ENCODE measurements at regions not wholly inside any gene's neighbourhood (a gene's known extent, or its start where the extent isn't known, plus 50 kb on each side); places are given as distances from the start of the nearest gene placed in this dataset.

DNA sequence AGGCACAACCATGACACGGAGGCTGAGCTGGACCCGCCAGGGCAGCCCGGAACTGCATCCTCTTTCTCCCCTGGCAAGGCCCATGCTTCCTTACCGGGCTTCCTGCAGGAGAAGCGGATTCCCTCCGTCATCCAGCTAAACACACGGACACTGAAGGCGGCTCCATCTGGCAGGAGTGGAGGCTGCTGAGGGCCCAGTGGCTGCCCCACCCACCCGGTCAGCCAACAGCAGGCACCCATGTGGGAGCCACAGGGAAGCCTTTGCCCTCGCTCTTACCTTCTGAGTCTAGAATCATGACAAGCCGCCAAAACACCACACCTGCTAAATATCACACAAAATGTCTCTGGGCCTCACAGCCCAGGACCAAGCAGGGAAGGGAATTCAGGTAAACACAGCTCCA is 321.6 kb upstream of the RNF32 start:
- DNase-seq = no peak
- Histone ChIP-seq H3K4me1 (ENCODE audit: control insufficient read depth, insufficient read depth, low read length) (no peaks in the 10 kb centered on the region), H3K36me3 (ENCODE audit: control insufficient read depth, insufficient read depth, low read length) (no peaks in the 10 kb centered on the region), H3K27me3 (ENCODE audit: control insufficient read depth, insufficient read depth, low read length) (no peaks in the 10 kb centered on the region), H3K27ac (ENCODE audit: low read length) (no peak overlapping the region), H3K9me3 (ENCODE audit: control insufficient read depth, insufficient read depth, low read length) (peaks cover 5% of the 10 kb centered on the region), H3K4me3 (ENCODE audit: low read length) (no peak overlapping the region)
- H3K36me3 Mint-ChIP-seq = no peaks in the 10 kb centered on the region
- peaks cover 0 to 3% of the 10 kb centered on the region in 2 donors for H3K27me3 Mint-ChIP-seq (ENCODE audit: low read depth in 2 of 2)
- H3K4me3 Mint-ChIP-seq = no peak overlapping the region
- no peak overlapping the region for H3K27ac Mint-ChIP-seq
- TF ChIP-seq, protein P1, sequence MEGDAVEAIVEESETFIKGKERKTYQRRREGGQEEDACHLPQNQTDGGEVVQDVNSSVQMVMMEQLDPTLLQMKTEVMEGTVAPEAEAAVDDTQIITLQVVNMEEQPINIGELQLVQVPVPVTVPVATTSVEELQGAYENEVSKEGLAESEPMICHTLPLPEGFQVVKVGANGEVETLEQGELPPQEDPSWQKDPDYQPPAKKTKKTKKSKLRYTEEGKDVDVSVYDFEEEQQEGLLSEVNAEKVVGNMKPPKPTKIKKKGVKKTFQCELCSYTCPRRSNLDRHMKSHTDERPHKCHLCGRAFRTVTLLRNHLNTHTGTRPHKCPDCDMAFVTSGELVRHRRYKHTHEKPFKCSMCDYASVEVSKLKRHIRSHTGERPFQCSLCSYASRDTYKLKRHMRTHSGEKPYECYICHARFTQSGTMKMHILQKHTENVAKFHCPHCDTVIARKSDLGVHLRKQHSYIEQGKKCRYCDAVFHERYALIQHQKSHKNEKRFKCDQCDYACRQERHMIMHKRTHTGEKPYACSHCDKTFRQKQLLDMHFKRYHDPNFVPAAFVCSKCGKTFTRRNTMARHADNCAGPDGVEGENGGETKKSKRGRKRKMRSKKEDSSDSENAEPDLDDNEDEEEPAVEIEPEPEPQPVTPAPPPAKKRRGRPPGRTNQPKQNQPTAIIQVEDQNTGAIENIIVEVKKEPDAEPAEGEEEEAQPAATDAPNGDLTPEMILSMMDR (IDR thresholded peaks at IDR 0.05) = no peak
- intact Hi-C loops (cut with micrococcal nuclease) = no loop called here
- WGBS (ENCODE audit: insufficient coverage) = 91% methylated on average over 11 of the region's 11 CpGs
- no peaks in the 10 kb centered on the region for H3K4me1 Mint-ChIP-seq
- H3K9me3 Mint-ChIP-seq = peaks cover 10 to 13% of the 10 kb centered on the region in 2 donors
- ATAC-seq = no peak

GRCh38 chr7:156318426-156318825 is 322.1 kb upstream of the RNF32 start:
- Mint-ChIP-seq H3K4me3 (no peak overlapping the region), H3K36me3 (no peaks in the 10 kb centered on the region)

GRCh38 chr7:156309016-156309620 is 331.5 kb upstream of the RNF32 start:
- H3K4me1 ChIP-seq (ENCODE audit: control insufficient read depth, insufficient read depth, low read length) = no peaks in the 10 kb centered on the region
- no peaks in the 10 kb centered on the region for H3K36me3 Mint-ChIP-seq
- H3K27ac Mint-ChIP-seq = no peak overlapping the region
- peaks cover 0 to 2% of the 10 kb centered on the region in 2 donors for H3K9me3 Mint-ChIP-seq
- no peak overlapping the region for H3K4me3 Mint-ChIP-seq
- 85% methylated on average over 15 of the region's 15 CpGs for WGBS (ENCODE audit: insufficient coverage)
- no peak overlapping the region for H3K4me3 ChIP-seq (ENCODE audit: low read length)
- H3K27me3 Mint-ChIP-seq (ENCODE audit: low read depth in 2 of 2) = no peaks in the 10 kb centered on the region
- no peaks in the 10 kb centered on the region for H3K27me3 ChIP-seq (ENCODE audit: control insufficient read depth, insufficient read depth, low read length)
- H3K4me1 Mint-ChIP-seq = no peaks in the 10 kb centered on the region
- intact Hi-C loops (cut with micrococcal nuclease) = no loop called here
- H3K27ac ChIP-seq (ENCODE audit: low read length) = no peak overlapping the region
- DNase-seq (no peak), ATAC-seq (no peak)
- H3K36me3 ChIP-seq (ENCODE audit: control insufficient read depth, insufficient read depth, low read length) = no peaks in the 10 kb centered on the region
- H3K9me3 ChIP-seq (ENCODE audit: control insufficient read depth, insufficient read depth, low read length) = no peaks in the 10 kb centered on the region
- TF ChIP-seq, protein P1 (IDR thresholded peaks at IDR 0.05) = no peak

More at GRCh38 chr7:156318426-156318825, 322.1 kb upstream of the RNF32 start:
- Histone ChIP-seq H3K27me3 (ENCODE audit: control insufficient read depth, insufficient read depth, low read length) (no peaks in the 10 kb centered on the region), H3K36me3 (ENCODE audit: control insufficient read depth, insufficient read depth, low read length) (no peaks in the 10 kb centered on the region), H3K4me1 (ENCODE audit: control insufficient read depth, insufficient read depth, low read length) (no peaks in the 10 kb centered on the region), H3K9me3 (ENCODE audit: control insufficient read depth, insufficient read depth, low read length) (peaks cover 5% of the 10 kb centered on the region), H3K4me3 (ENCODE audit: low read length) (no peak overlapping the region), H3K27ac (ENCODE audit: low read length) (no peak overlapping the region)
- TF ChIP-seq, protein P1 (IDR thresholded peaks at IDR 0.05) = no peak
- ATAC-seq (no peak), DNase-seq (no peak)
- Mint-ChIP-seq H3K4me1 (no peaks in the 10 kb centered on the region), H3K9me3 (peaks cover 10 to 13% of the 10 kb centered on the region in 2 donors), H3K27me3 (ENCODE audit: low read depth in 2 of 2) (peaks cover 0 to 3% of the 10 kb centered on the region in 2 donors), H3K27ac (no peak overlapping the region)
- WGBS (ENCODE audit: insufficient coverage) = 90% methylated on average over 18 of the region's 18 CpGs
- intact Hi-C loops (cut with micrococcal nuclease) = no loop called here

GRCh38 chr7:156307193-156307592 is 333.4 kb upstream of the RNF32 start:
- DNase-seq (no peak), ATAC-seq (no peak)
- Mint-ChIP-seq H3K4me1 (no peaks in the 10 kb centered on the region), H3K27ac (no peak overlapping the region), H3K36me3 (no peaks in the 10 kb centered on the region), H3K4me3 (no peak overlapping the region), H3K27me3 (ENCODE audit: low read depth in 2 of 2) (no peaks in the 10 kb centered on the region), H3K9me3 (no peaks in the 10 kb centered on the region)
- Histone ChIP-seq H3K36me3 (ENCODE audit: control insufficient read depth, insufficient read depth, low read length) (no peaks in the 10 kb centered on the region), H3K9me3 (ENCODE audit: control insufficient read depth, insufficient read depth, low read length) (no peaks in the 10 kb centered on the region), H3K4me1 (ENCODE audit: control insufficient read depth, insufficient read depth, low read length) (no peaks in the 10 kb centered on the region), H3K27me3 (ENCODE audit: control insufficient read depth, insufficient read depth, low read length) (no peaks in the 10 kb centered on the region), H3K27ac (ENCODE audit: low read length) (no peak overlapping the region), H3K4me3 (ENCODE audit: low read length) (no peak overlapping the region)
- intact Hi-C loops (cut with micrococcal nuclease) = no loop called here
- 73% methylated on average over 9 of the region's 9 CpGs for WGBS (ENCODE audit: insufficient coverage)
- TF ChIP-seq, protein P1 (IDR thresholded peaks at IDR 0.05) = no peak

All from natural killer cell (primary cell).